ENCODE measurements at regions not wholly inside any gene's neighbourhood (a gene's known extent, or its start where the extent isn't known, plus 50 kb on each side); places are given as distances from the start of the nearest gene placed in this dataset.

DNA sequence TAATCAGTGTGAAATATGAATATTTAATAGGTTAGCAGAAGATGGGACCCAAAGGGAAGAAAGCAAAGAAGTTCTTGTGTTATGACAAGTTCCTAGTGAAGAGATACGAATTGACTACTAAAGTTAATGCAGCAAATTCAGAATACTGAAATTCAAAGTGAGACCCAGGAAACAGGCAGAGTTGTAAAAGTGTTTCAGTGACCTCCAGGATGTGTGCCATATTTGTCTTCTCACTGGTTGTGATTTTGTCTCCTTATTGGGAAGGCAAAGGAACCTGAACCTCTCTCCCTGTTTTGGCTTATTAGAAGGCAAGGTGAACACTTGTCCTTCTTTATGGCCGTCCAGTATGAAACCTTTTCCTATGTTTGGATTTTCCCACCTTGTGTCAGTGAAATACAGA is 51.8 kb upstream of the DTNBP1 start:
- DNase-seq, result no peak
- Histone ChIP-seq H3K36me3 (no peaks in the 10 kb centered on the region), H3K27me3 (ENCODE audit: low read depth) (no peaks in the 10 kb centered on the region), H3K4me1 (no peaks in the 10 kb centered on the region), H3K4me3 (no peak overlapping the region), H3K9me3 (no peaks in the 10 kb centered on the region), H3K27ac (no peak overlapping the region)
- ATAC-seq, result no peak
- TF ChIP-seq, protein P1, sequence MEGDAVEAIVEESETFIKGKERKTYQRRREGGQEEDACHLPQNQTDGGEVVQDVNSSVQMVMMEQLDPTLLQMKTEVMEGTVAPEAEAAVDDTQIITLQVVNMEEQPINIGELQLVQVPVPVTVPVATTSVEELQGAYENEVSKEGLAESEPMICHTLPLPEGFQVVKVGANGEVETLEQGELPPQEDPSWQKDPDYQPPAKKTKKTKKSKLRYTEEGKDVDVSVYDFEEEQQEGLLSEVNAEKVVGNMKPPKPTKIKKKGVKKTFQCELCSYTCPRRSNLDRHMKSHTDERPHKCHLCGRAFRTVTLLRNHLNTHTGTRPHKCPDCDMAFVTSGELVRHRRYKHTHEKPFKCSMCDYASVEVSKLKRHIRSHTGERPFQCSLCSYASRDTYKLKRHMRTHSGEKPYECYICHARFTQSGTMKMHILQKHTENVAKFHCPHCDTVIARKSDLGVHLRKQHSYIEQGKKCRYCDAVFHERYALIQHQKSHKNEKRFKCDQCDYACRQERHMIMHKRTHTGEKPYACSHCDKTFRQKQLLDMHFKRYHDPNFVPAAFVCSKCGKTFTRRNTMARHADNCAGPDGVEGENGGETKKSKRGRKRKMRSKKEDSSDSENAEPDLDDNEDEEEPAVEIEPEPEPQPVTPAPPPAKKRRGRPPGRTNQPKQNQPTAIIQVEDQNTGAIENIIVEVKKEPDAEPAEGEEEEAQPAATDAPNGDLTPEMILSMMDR (IDR thresholded peaks at IDR 0.05), result no peak
- intact Hi-C loops (cut with DNase I), result no loop called here

DNA sequence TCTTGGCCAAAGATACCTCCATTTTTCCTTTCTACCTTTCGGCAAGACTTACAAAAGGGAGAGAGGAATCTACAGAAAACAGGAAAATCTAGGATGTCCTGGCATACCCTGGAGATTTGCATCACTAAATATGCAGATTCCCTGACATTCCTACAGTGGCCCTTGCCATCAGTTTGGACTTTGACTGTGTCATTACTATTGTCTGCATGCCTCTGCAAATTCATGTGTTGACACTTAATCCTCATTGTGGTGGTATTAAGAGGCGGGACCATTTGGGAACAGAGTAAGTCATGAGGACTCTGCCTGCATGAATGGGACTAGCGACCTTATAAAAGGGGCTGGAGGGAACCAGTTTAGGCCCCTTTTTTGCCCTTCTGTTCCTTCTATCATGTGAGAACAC is 50.5 kb upstream of the DTNBP1 start:
- ATAC-seq (no peak), DNase-seq (no peak)
- TF ChIP-seq, protein P1 (IDR thresholded peaks at IDR 0.05), result no peak
- Histone ChIP-seq H3K27me3 (ENCODE audit: low read depth) (no peaks in the 10 kb centered on the region), H3K36me3 (no peaks in the 10 kb centered on the region), H3K4me1 (no peaks in the 10 kb centered on the region), H3K9me3 (no peaks in the 10 kb centered on the region), H3K4me3 (no peak overlapping the region), H3K27ac (no peak overlapping the region)
- intact Hi-C loops (cut with DNase I), result no loop called here

DNA sequence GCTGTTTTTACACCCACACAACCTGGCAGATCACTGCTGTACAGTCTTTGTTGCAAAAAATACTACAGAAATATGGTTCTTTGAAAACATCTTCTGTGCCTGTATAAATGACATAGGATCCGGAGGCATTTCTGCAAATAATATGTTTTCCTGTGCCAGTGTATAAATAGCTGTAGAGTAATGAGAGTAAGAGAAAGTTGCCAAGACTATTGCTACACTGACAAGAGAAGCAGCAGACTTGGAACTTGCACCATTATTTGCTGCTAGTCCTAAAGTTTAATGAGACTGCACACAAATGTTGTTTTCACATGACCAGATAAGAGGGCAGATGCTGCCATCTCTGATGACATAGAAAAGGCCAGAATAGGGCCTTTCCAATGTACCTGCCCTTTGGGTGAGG is 50.0 kb upstream of the DTNBP1 start:
- TF ChIP-seq, protein P1 (IDR thresholded peaks at IDR 0.05), result no peak
- H3K4me3 ChIP-seq, result no peak overlapping the region
- no peaks in the 10 kb centered on the region for H3K4me1 ChIP-seq
- intact Hi-C loops (cut with DNase I), result no loop called here
- no peak for DNase-seq
- ATAC-seq, result no peak
- H3K27ac ChIP-seq, result no peak overlapping the region
- no peaks in the 10 kb centered on the region for H3K9me3 ChIP-seq
- no peaks in the 10 kb centered on the region for H3K27me3 ChIP-seq (ENCODE audit: low read depth)
- H3K36me3 ChIP-seq, result no peaks in the 10 kb centered on the region

Data from lower lobe of right lung (tissue), 2 donors.